Hematopoietic multipotent progenitor cell treated with erythropoietin and hydrocortisone succinate and interleukin-3 and kit ligand, for 15 days (in vitro differentiated cells): ENCODE measurements at regions not wholly inside any gene's neighbourhood (a gene's known extent, or its start where the extent isn't known, plus 50 kb on each side); places are given as distances from the start of the nearest gene placed in this dataset.
"Not testable (repeated sequence)": the region's sequence is repeated elsewhere in the genome, so short reads cannot be mapped to it uniquely, and the experiment has no call there.

Source experiments
- DNase-seq: peaks from one replicate; pipeline ENCODE4 v3.0.0-alpha.2; 2015; ENCODE audit warnings: low spot score

GRCh38 chr19:28596561-28597071 lies 616.3 kb downstream of the UQCRFS1 start:
- no peak for DNase-seq

GRCh38 chr19:28595722-28596480 lies 617.0 kb downstream of the UQCRFS1 start:
- DNase-seq, result no peak

DNA sequence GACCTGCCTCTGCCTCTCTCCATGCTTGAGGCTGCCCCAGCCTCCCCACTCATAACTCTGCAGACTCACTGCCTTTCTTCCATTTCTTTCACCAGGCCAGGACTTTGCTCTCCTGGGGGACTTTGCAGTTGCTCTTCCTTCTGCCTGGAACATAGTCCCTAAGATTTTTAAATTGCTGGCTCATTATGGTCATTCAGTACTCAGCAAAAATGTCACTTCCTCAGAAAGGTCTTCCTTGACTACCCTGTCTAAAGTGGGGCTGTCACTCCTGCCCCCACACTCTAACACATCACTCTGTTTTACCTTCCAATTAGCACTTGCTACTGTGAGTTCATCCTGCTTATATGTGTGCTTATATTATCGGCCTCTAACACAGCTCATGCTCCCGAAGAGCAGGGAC lies 618.2 kb downstream of the UQCRFS1 start:
- DNase-seq, result no peak

DNA sequence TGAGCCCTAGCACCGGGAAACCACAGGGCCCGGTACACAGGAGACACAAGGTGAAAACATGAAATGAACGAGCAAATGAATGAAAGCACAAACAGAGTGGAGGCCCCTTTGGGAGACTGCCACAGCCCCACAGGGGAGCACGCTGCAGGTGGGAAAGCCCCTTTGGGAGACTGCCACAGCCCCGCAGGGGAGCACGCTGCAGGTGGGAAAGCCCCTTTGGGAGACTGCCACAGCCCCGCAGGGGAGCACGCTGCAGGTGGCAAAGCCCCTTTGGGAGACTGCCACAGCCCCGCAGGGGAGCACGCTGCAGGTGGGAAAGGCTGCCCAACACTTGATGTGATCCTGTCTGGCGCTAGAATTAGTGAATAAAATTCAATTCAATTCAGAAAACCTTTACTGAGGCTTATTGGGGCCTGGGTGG lies 623.0 kb downstream of the UQCRFS1 start:
- not testable (repeated sequence) for DNase-seq

GRCh38 chr19:28586474-28586873 lies 626.5 kb downstream of the UQCRFS1 start:
- DNase-seq, result no peak

DNA sequence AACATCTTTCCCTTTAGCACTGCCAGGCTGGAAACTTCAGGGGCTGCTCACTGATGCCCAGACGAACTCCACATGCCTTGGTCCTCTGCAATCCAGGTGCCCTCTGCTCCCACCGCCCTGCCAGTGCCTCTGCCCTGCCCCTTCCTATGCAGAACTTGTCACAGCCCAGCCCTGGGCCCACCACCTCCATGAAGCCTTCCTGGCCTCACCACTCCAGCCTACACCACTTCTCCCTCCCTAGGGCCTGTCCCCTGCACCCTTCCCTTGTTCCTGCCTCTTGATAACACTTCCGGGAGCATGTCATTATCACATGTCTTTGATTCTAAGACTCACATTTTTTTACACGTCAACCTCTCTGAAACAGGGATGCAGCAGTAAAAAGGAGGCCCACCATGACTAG lies 627.2 kb downstream of the UQCRFS1 start:
- no peak for DNase-seq

DNA sequence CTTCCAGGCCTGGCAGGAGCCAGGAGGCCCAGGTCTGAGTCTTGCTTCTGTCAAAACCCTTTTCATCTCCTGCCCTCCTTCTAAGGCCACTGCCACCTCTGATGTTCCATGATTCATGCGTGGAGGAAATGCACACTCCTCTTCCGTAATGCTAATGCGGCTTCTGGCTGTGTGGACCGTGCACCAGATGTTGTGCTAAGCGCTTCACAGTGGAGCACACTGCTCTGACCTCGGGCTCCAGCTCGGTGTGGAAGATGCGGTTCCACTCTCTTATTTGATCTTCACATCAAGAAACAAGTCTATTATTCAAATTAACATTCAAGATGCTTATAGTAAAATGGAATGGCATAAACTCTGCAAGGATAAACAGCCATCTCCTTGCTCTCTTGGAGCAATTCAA lies 629.2 kb downstream of the UQCRFS1 start:
- DNase-seq, result no peak

- no peak for DNase-seq
These were observed 629.7 kb downstream of the UQCRFS1 start for GRCh38 chr19:28583242-28583641.

- no peak for DNase-seq
These were observed 630.2 kb downstream of the UQCRFS1 start for GRCh38 chr19:28582796-28583195.

DNA sequence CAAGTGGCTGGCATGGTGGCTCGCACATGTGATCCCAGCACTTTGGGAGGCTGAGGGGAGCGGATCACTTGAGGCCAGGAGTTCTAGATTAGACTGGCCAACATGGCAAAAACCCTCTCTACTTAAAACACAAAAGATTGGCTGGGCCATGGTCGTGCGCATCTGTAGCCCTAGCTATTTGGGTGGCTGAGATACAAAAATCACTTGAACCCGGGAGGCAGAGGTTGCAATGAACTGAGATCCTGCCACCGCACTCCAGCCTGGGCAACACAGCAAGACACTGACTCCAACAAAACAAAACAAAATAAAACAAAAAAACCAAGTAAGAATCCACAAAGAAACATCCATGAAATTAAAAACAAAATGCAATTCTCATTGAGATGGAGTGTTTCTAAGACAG lies 630.6 kb downstream of the UQCRFS1 start:
- DNase-seq, result no peak

DNA sequence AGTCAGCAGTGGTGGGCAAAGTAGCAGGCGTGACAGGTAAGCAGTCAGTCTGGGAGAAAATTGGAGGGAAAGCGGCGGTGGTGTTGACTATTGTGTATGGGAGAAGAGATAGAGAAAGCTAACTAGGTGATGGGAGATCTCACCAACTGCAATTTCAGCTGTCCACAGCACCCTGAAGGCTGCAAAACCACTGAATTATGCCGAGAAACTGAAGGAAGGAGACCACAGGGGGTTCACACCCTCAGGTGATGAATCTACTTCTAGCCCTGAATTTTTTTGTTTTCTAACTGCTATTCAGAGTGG lies 631.5 kb downstream of the UQCRFS1 start:
- DNase-seq, result no peak

DNA sequence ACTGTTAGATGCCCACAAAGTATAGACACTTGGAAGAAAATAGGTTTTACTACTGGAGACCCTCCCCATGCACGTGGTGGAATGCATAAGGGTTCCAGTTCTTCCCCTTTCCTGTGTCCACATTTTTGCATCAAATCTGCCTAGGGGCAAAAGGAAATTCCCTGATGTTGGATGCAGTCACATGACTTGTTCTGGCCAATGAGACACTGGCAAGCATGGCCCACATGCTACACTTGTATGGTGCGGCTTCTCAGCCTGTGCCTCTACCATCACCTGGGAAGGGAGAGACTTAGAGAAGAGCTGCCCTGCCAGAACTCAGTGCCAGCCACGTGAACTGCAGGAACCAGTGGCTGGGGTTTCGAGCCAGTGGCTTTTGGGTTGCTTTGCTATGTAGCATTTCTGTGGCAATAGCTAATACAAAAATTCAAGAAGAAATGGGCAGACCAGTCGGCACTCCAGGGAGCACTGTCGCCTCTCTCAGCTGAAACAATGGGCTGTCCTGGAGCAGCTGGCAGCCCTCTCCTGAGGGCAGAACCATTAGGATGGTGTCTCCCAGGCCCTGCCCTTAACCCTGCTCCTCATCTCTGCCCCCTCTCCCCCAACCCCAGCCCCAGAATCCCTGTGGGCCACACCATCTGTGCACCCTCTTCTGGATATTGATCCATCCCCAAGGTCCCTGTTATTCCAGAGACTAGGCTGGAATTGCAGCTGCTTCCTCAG lies 634.0 kb downstream of the UQCRFS1 start:
- DNase-seq, result no peak

GRCh38 chr19:28578208-28578607 lies 634.7 kb downstream of the UQCRFS1 start:
- DNase-seq, result no peak

GRCh38 chr19:28577666-28578065 lies 635.3 kb downstream of the UQCRFS1 start:
- no peak for DNase-seq

- DNase-seq, result no peak
These were observed 635.7 kb downstream of the UQCRFS1 start for GRCh38 chr19:28577233-28577632.

DNA sequence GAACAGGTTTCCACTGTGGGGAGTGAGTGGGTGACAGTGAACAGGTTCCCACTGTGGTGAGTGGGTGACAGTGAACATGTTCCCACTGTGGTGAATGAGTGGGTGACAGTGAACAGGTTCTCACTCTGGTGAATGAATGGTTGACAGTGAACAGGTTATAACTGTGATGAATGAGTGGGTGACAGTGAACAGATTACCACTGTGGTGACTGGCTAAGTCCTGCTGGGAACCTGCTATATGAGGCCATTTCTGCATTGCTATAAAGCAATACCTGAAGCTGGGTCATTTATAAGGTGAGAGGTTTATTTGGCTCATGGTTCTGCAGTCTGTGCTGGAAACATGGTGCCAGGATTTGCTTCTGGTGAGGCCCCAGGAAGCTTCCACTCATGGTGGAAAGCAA lies 637.1 kb downstream of the UQCRFS1 start:
- DNase-seq, result no peak

GRCh38 chr19:28575312-28575711 lies 637.6 kb downstream of the UQCRFS1 start:
- DNase-seq, result not testable (repeated sequence)

GRCh38 chr19:28574212-28574611 lies 638.7 kb downstream of the UQCRFS1 start:
- no peak for DNase-seq

- DNase-seq, result no peak
These were observed 643.5 kb downstream of the UQCRFS1 start for GRCh38 chr19:28569132-28570131.

- DNase-seq, result no peak
These were observed 645.1 kb downstream of the UQCRFS1 start for GRCh38 chr19:28567834-28568233.

DNA sequence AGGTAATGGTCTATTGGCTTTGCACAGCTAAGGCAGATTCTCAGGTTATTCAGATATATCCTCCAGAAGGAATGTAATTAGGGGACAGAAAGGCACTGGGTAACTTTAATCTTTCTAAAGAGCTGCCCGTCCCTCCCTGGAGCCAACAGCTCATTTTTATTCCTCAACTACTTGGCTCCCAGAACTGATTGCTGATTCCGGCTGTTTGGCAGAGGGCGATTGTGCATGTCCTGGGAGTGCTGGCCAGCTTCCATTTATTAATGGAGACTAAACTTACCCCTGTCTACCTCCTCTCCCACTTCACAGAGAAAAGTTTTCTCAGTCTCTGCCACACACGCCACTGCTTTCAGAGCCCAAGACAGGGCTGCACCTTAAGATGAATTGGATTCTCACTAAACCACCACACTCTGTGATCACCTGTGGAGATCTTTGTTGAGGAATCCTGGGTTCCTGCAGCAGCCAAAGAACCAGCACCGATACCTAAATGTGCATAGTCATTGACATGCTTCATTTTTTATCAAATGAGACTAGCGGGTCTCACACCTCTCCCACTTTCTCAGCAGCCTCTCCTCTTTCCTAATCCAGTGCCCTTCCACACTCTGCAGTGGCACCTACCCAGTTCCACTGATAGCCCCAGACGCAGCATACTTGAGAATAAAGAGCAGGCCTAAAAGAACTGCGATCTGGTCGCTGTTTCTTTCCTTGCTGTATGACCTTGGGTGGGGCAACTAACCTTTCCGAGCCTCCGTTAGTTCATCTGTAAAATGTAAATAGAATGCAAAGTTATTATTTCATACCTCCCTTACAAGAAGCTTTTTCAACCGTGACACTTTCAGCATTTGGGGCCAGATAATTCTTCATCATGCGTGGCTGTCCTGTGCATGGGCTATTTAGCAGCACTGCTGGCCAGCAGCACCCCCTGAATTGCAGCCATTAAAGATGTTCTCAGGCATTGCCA lies 648.7 kb downstream of the UQCRFS1 start:
- DNase-seq, result no peak
